GM12878 (cell line): ENCODE measurements at regions not wholly inside any gene's neighbourhood (a gene's known extent, or its start where the extent isn't known, plus 50 kb on each side); places are given as distances from the start of the nearest gene placed in this dataset.

Experiments
- ATF3 ChIP-seq: IDR thresholded peaks from 2 replicates; pipeline ENCODE4 v1.6.1; 2011; ENCODE audit warnings: low read depth, mild to moderate bottlenecking, low read length, moderate library complexity, borderline replicate concordance; ENCODE audit errors: extremely low read depth
- BHLHE40 ChIP-seq, 2 experiments: fragments of 450-650 bp in 1 of 2; IDR thresholded peaks; 2 replicates each; pipeline ENCODE4 v1.6.1; 2011 to 2017; ENCODE audit warnings: low read depth in 2 of 2, borderline replicate concordance in 1 of 2, improper control_type of control experiment in 1 of 2, low read length in 1 of 2, mild to moderate bottlenecking in 1 of 2
- CBX5 ChIP-seq: sonication (generic); IDR thresholded peaks from 2 replicates; pipeline ENCODE4 v1.6.1; 2016; ENCODE audit warnings: low read depth, moderate library complexity, mild to moderate bottlenecking, inconsistent platforms
- CEBPB ChIP-seq, 2 experiments: fragments of 150-350 bp in 1 of 2; IDR thresholded peaks; 2 replicates each; pipeline ENCODE4 v1.6.1; 2012 to 2014; ENCODE audit warnings: low read depth in 2 of 2, low read length in 2 of 2, borderline replicate concordance in 1 of 2, inconsistent platforms in 1 of 2
- ELK1 ChIP-seq: IDR thresholded peaks from 2 replicates; pipeline ENCODE4 v1.6.1; 2012; ENCODE audit warnings: low read depth, low read length, improper control_type of control experiment
- EZH2 ChIP-seq: IDR thresholded peaks from 2 replicates; pipeline ENCODE4 v1.6.1; 2012; ENCODE audit warnings: low read depth, mild to moderate bottlenecking, control low read depth, inconsistent platforms, low read length, borderline replicate concordance; ENCODE audit not compliant: control insufficient read depth
- MYC ChIP-seq: IDR thresholded peaks from 2 replicates; pipeline ENCODE4 v1.6.1; 2011; ENCODE audit warnings: mild to moderate bottlenecking, low read length, moderate library complexity, inconsistent platforms; ENCODE audit not compliant: insufficient read depth, insufficient replicate concordance, insufficient read length, severe bottlenecking
- NBN ChIP-seq: fragments of 450-650 bp; IDR thresholded peaks from 2 replicates; pipeline ENCODE4 v1.6.1; 2016
- RBBP5 ChIP-seq: fragments of 200-600 bp; sonication (generic); conservative IDR thresholded peaks from 2 replicates; pipeline ENCODE4 v1.6.1; 2016
- SMAD1 ChIP-seq: fragments of 450-650 bp; IDR thresholded peaks from 2 replicates; pipeline ENCODE4 v1.6.1; 2018; ENCODE audit warnings: mild to moderate bottlenecking, low read depth; ENCODE audit not compliant: partially characterized antibody
- STAT1 ChIP-seq: fragments of 450-650 bp; conservative IDR thresholded peaks from 2 replicates; pipeline ENCODE4 v1.6.1; 2014; ENCODE audit warnings: antibody characterized with exemption, mild to moderate bottlenecking
- TARDBP ChIP-seq: IDR thresholded peaks from 2 replicates; pipeline ENCODE4 v1.6.1; 2016; ENCODE audit warnings: borderline replicate concordance
- YY1 ChIP-seq: IDR thresholded peaks from 2 replicates; pipeline ENCODE4 v1.6.1; 2011; ENCODE audit warnings: low read depth, mild to moderate bottlenecking, low read length

GRCh38 chr2:7692657-7693161 lies 775.5 kb downstream of the RNF144A start (continued):
- TF ChIP-seq ELK1 = no peak
- TF ChIP-seq CEBPB (IDR thresholded peaks at IDR 0.05; ENCODE audit: borderline replicate concordance in 1 of 2, low read depth in 2 of 2, low read length in 2 of 2) = no peak
- TF ChIP-seq RBBP5 = no peak
- TF ChIP-seq STAT1 = no peak
- TF ChIP-seq NBN = no peak
- no peak for TF ChIP-seq TARDBP
- no peak for TF ChIP-seq SMAD1
- no peak for TF ChIP-seq EZH2
- TF ChIP-seq ATF3 = no peak
- no peak for TF ChIP-seq YY1
- TF ChIP-seq CBX5 = no peak
- TF ChIP-seq BHLHE40 (IDR thresholded peaks at IDR 0.05; ENCODE audit: borderline replicate concordance in 1 of 2, low read depth in 2 of 2, low read length in 1 of 2) = no peak
- TF ChIP-seq MYC = no peak
- TF ChIP-seq, all 136 proteins: peak for 0
